PC-9 (cell line): ENCODE measurements at regions not wholly inside any gene's neighbourhood (a gene's known extent, or its start where the extent isn't known, plus 50 kb on each side); places are given as distances from the start of the nearest gene placed in this dataset.

Source experiments
- EZH2 ChIP-seq: fragments of 200-600 bp; sonication (generic); IDR thresholded peaks from 2 replicates; pipeline ENCODE4 v1.8.0; 2017; ENCODE audit warnings: antibody characterized with exemption, low read depth
- TF ChIP-seq, protein P1 (sequence below): fragments of 200-600 bp; sonication (generic); conservative IDR thresholded peaks from 2 replicates; pipeline ENCODE4 v1.6.1; 2017; ENCODE audit warnings: mixed run types, antibody characterized with exemption, mild to moderate bottlenecking, moderate library complexity

DNA sequence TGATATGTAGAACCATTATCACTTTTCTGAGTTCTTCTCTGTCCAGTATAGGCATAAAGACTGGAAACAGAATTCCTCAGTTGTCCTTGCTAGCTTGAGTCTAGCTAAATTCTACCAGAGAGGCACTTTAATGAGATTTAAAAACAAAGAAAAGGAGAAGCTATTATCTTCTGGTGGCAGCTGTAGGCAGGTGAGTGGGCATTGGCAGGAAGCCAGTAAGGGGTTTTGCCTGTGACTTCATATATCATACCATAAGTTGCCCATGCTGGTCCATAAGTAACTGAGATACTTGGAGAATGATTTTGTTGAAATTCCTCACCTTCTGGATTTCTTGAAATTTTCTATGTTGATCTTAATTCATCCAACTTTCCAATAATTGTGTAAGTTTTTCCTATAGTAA lies 402.3 kb upstream of the TGFBR2 start:
- no peak for TF ChIP-seq EZH2
- TF ChIP-seq, protein P1, sequence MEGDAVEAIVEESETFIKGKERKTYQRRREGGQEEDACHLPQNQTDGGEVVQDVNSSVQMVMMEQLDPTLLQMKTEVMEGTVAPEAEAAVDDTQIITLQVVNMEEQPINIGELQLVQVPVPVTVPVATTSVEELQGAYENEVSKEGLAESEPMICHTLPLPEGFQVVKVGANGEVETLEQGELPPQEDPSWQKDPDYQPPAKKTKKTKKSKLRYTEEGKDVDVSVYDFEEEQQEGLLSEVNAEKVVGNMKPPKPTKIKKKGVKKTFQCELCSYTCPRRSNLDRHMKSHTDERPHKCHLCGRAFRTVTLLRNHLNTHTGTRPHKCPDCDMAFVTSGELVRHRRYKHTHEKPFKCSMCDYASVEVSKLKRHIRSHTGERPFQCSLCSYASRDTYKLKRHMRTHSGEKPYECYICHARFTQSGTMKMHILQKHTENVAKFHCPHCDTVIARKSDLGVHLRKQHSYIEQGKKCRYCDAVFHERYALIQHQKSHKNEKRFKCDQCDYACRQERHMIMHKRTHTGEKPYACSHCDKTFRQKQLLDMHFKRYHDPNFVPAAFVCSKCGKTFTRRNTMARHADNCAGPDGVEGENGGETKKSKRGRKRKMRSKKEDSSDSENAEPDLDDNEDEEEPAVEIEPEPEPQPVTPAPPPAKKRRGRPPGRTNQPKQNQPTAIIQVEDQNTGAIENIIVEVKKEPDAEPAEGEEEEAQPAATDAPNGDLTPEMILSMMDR: no peak
